ENCODE measurements at regions not wholly inside any gene's neighbourhood (a gene's known extent, or its start where the extent isn't known, plus 50 kb on each side); places are given as distances from the start of the nearest gene placed in this dataset.
"Not testable (repeated sequence)": the region's sequence is repeated elsewhere in the genome, so short reads cannot be mapped to it uniquely, and the experiment has no call there.

DNA sequence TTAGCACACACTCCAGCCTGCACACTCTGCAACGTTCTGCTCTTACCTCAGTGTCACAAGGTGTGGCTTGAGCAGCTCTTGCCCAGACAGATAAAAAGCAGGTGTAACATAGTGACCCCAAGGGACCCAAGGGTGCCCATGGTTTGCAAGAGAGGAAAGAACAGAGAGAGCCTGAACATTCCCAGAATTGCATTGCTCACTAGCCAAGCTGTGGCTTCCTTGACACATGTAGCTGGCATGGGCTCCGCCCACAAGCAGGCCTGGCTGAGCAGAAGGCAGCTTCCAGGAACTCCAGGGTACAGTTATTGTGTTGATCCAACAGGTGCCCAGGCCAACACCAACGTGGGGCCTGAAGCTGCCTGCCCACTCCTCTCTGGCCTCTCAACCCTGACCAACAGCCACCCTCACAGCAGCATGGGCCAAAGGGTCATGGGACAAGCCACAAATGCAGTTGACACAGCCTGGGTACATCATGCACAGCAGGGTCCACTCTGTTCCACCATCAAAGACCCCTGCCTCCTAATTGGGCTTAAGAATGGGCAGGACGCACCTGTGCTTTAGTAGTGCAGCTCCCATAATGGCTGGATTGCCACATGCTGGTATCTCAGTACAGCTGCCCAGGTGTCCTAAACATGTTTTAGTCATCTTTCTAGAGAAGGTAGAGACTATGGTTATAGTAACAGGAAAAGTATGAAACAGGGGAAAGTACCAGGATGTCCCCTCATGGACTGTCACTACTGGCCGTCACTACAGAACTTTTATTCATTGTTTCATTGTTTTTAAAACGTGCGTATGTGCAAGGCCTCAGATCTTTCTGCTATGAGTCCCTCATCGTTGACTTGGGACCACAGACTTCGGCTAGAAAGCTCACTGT lies 73.7 kb upstream of the ACSL1 start:
- Histone ChIP-seq H3K4me3 (no peak overlapping the region), H3K9ac (peak overlapping the region in 3 of 11 experiments; percentile 6 to 87 (median 84); a peak in 2 of 22 replicates), H3K27ac (peak overlapping the region in 5 of 11 experiments; percentile 11 to 97 (median 37); a peak in 6 of 22 replicates), H3K27me3 (no peaks in the 10 kb centered on the region), H3K9me3 (replicated peaks in 1 of 11) (peaks cover 0 to 14% (median 0%) of the 10 kb centered on the region in 11 experiments; a peak in 5 of 22 replicates), H3K36me3 (no peaks in the 10 kb centered on the region), H3K4me1 (peaks cover 52 to 58% (median 56%) of the 10 kb centered on the region in 10 experiments), H3K4me2 (peak overlapping the region; percentile 66 to 91 (median 87)), H4K20me1 (no peaks in the 10 kb centered on the region)
- no peak for TF ChIP-seq Cebpa-rat (IDR thresholded peaks at IDR 0.05)

DNA sequence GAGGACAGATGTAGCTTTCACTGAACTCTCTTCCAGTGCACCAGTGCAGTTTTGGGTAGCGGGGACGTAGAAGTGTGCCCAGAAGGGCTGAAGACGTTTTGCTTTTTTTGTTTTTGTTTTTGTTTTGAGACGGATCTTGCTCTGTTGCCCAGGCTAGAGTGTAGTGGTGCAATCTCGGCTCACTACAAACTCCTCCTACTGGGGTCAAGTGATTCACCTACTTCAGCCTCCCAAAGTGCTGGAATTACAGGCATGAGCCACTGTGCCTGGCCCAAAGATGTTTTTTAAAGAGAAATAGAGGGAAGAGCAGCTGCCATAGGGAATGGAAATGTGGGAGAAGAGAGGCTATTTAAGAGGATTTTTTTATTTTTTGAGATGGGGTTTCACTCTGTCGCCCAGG lies 74.4 kb upstream of the ACSL1 start:
- Histone ChIP-seq H3K9ac (no peak overlapping the region), H3K4me1 (peaks cover 46 to 51% (median 49%) of the 10 kb centered on the region in 10 experiments), H4K20me1 (no peaks in the 10 kb centered on the region), H3K27ac (no peak overlapping the region; a peak in 2 of 22 replicates), H3K27me3 (no peaks in the 10 kb centered on the region), H3K4me3 (no peak overlapping the region), H3K9me3 (replicated peaks in 1 of 11) (peaks cover 0 to 14% (median 0%) of the 10 kb centered on the region in 11 experiments; a peak in 5 of 22 replicates), H3K4me2 (peak overlapping the region in 6 of 11 experiments; percentile 82 to 90 (median 88); a peak in 9 of 22 replicates), H3K36me3 (no peaks in the 10 kb centered on the region)
- TF ChIP-seq Cebpa-rat (IDR thresholded peaks at IDR 0.05), result no peak

DNA sequence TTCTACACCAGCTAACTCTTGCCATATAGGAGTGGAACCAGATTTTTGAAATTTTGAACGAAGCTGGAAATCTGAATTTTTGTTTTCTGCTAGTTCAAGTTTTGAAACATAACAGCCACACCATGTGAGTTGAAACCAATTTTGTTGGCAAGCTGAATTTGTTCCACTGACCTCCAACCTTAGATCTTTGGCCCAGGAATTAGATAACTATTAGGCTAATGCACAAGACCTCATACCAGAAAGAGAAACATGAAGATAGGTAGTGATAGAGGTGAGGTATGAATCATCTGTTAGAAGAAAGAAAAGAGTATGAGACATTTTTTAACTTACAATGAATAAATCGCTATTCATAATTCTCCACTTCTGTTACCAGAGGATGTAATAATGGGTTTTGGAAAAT lies 76.8 kb upstream of the ACSL1 start:
- H3K4me1 ChIP-seq, result peaks cover 23 to 41% (median 27%) of the 10 kb centered on the region in 10 experiments
- H3K9ac ChIP-seq, result no peak overlapping the region
- H3K27me3 ChIP-seq, result no peaks in the 10 kb centered on the region
- TF ChIP-seq Cebpa-rat (IDR thresholded peaks at IDR 0.05), result no peak
- no peak overlapping the region for H3K4me3 ChIP-seq
- H3K9me3 ChIP-seq (replicated peaks in 1 of 11), result peaks cover 0 to 14% (median 0%) of the 10 kb centered on the region in 11 experiments; a peak in 5 of 22 replicates
- H3K4me2 ChIP-seq, result no peak overlapping the region
- no peak overlapping the region for H3K27ac ChIP-seq
- no peaks in the 10 kb centered on the region for H4K20me1 ChIP-seq
- H3K36me3 ChIP-seq, result no peaks in the 10 kb centered on the region

DNA sequence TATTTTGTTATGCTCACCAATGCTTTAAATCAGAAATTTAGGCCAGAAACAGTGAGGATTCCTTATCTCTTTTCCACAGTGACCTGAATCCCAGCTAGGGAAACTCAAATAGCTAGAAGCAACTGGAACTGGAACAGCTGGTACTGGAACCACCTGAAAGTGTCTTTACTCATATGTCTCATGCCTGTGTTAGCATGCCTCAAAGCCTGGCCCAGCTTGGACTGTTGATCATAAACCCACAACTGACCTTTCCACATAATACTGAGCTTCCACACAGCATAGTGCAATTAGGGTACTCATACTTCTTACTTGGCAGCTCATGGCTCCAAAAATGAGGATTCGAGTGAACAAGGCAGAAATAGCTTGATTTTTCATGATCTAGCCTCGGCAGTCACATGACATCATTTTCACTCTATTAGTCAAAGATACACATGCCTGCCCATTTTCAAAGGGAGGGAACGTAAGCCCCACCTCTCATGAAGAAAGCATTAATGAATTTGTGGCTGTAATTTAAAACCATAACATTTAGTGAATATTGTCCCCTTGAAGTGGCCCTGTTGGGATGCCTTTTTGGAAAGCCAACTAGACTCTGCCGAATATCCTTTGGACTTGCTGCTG lies 80.8 kb upstream of the ACSL1 start:
- peak overlapping the region in 3 of 11 experiments; percentile 30 to 56 (median 47); a peak in 5 of 22 replicates for H3K4me2 ChIP-seq
- no peak overlapping the region for H3K27ac ChIP-seq
- no peaks in the 10 kb centered on the region for H3K27me3 ChIP-seq
- peaks cover 0 to 18% (median 6%) of the 10 kb centered on the region in 10 experiments; a peak in 10 of 20 replicates for H3K4me1 ChIP-seq
- no peaks in the 10 kb centered on the region for H4K20me1 ChIP-seq
- H3K36me3 ChIP-seq, result no peaks in the 10 kb centered on the region
- peaks cover 4 to 35% (median 12%) of the 10 kb centered on the region in 11 experiments for H3K9me3 ChIP-seq (replicated peaks in 1 of 11)
- H3K4me3 ChIP-seq, result no peak overlapping the region
- H3K9ac ChIP-seq, result no peak overlapping the region
- TF ChIP-seq Cebpa-rat (IDR thresholded peaks at IDR 0.05), result no peak

DNA sequence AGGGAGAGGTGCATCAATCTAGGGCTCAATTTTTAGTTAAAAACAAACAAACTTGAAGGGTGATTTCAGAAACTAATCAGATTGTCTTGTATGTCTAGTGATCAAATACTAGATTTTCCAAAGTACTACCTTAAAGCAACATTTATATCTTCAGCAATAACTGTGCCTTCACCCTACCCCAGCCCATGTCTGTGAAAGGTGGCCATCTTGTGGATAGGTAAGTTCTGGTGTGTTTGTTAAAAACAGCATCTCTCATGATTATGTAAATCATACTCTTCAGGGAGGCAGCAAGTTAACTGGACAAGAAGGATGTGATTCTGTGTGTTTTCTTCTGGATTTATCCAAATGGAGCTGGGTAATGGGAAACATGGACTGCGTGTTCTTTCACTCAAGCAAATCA lies 81.4 kb upstream of the ACSL1 start:
- TF ChIP-seq Cebpa-rat (IDR thresholded peaks at IDR 0.05), result no peak
- peak overlapping the region in 5 of 11 experiments; percentile 27 to 56 (median 47); a peak in 9 of 22 replicates for H3K4me2 ChIP-seq

DNA sequence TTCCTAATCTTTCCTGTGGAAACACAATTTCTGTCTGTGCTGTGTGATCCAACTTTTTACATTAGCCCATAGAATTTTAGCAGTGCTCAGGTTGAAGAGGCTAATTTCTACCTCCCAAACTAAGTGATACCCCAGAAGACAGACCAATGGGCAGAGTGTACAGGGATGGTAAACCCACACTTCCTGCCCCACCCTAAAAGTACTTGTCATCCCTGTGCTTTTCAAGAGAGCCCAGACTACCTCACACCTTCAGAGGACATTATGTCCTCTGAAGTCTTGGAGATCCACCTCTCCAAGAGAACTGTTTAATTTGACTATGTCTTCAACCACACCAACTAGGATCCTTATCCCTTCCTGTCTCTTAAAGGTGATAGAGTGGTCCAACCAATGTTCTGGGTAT lies 82.0 kb upstream of the ACSL1 start:
- no peak for TF ChIP-seq Cebpa-rat (IDR thresholded peaks at IDR 0.05)
- Histone ChIP-seq H3K4me3 (no peak overlapping the region), H3K27me3 (no peaks in the 10 kb centered on the region)

More for the DNA sequence above, 81.4 kb upstream of the ACSL1 start:
- Histone ChIP-seq H3K36me3 (0 out of 22 replicates have a peak, but pooled peaks cover 0 to under 1% (median 0%) of the 10 kb centered on the region in 11 experiments), H3K9ac (no peak overlapping the region), H3K27me3 (no peaks in the 10 kb centered on the region), H3K4me1 (peaks cover 0 to 18% (median 6%) of the 10 kb centered on the region in 10 experiments; a peak in 10 of 20 replicates), H3K27ac (peak overlapping the region in 1 of 11 experiments; percentile 32; a peak in 1 of 22 replicates), H3K4me3 (no peak overlapping the region), H4K20me1 (no peaks in the 10 kb centered on the region), H3K9me3 (replicated peaks in 1 of 11) (peaks cover 10 to 35% (median 16%) of the 10 kb centered on the region in 11 experiments)

DNA sequence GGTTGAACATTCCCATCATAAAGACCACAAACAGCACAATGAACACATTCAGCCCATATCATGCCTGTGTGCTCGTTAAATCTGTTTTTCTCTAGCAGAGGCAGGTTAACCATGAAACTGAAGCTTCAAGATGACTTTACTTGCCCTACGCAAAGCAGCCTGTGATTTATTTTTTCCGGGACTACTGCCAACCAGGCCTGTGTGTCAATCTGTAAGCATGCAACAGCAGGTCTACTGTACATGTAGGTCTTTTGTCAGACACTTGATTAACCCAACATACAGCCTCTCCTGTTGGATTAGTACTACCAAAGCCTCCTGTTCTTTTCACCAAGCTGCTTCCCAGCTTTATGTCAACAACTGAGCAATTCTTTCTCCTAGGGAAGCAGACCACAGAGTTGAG lies 85.5 kb upstream of the ACSL1 start:
- Histone ChIP-seq H3K27me3 (no peaks in the 10 kb centered on the region), H4K20me1 (no peaks in the 10 kb centered on the region), H3K9ac (no peak overlapping the region), H3K36me3 (peaks cover 0 to 7% (median 0%) of the 10 kb centered on the region in 11 experiments; a peak in 2 of 22 replicates), H3K9me3 (replicated peaks in 1 of 11) (peaks cover 37 to 74% (median 52%) of the 10 kb centered on the region in 11 experiments), H3K4me1 (peaks cover 0 to 18% (median 6%) of the 10 kb centered on the region in 10 experiments; a peak in 10 of 20 replicates), H3K27ac (no peak overlapping the region), H3K4me3 (no peak overlapping the region), H3K4me2 (no peak overlapping the region)
- TF ChIP-seq Cebpa-rat (IDR thresholded peaks at IDR 0.05), result no peak

More for the DNA sequence above, 82.0 kb upstream of the ACSL1 start:
- Histone ChIP-seq H3K4me1 (peaks cover 0 to 18% (median 6%) of the 10 kb centered on the region in 10 experiments; a peak in 10 of 20 replicates), H3K4me2 (peak overlapping the region in 5 of 11 experiments; percentile 27 to 56 (median 47); a peak in 9 of 22 replicates), H3K9ac (no peak overlapping the region), H3K9me3 (replicated peaks in 1 of 11) (peaks cover 16 to 40% (median 21%) of the 10 kb centered on the region in 11 experiments), H4K20me1 (no peaks in the 10 kb centered on the region), H3K36me3 (peaks cover 0 to 6% (median 0%) of the 10 kb centered on the region in 11 experiments; a peak in 2 of 22 replicates), H3K27ac (peak overlapping the region in 1 of 11 experiments; percentile 32; a peak in 1 of 22 replicates)

DNA sequence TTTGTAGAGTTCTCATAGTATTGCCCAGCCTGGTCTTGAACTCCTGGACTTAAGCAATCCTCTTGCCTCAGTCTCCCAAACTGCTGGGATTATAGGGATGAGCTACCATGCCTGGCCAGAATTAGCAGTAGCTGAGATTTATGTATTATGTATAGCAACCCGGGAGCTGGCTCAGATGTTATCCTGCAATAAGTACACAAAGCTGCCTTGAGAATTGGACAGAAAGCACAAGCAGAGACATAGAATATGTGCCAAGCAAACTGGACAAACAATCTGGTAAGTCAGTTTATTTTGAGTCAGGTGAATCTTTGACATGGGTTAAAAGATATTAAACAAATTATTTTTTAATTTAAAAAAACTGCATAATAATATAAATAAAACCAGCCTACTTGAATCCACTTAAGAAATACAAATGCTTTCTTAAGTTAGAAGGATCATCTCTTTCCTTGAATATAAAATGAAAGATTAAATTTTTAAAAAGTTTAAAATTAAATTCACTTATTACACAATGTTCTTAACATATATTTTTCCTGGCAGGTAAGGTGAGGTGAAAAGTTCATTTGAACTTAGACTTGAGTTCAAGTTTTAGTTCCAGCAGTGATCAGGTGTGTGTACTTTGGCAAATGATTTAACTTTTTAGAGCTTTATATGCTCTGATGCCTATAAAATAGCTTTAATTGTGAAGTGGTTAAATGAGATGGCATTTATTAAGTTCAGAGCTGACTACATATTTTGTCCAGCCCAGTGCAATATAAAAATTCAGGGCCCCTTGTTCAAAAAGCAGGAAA lies 87.8 kb upstream of the ACSL1 start:
- TF ChIP-seq Cebpa-rat (IDR thresholded peaks at IDR 0.05), result no peak
- no peak overlapping the region for H3K27ac ChIP-seq

DNA sequence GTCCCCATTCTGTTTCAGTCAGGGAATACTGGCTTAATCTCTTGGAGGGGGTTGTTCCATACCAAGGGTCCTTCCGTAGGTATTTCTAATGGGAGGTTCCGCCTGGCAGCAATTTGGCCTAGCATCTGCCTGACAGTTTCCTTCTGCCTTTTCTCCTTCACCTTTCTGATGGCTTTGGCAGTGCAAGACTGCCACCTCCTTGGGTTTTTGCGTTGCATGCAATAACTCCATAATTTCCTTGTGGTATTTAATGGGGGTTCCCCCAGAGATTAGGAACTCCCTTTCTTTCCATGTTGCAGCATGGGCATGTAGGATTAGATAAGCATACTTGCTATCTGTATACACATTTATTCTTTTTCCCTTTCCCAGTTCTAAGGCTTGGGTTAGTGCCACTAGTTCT lies 93.0 kb upstream of the ACSL1 start:
- H3K4me1 ChIP-seq, H3K4me3 ChIP-seq, H3K36me3 ChIP-seq, H3K27me3 ChIP-seq, H3K9ac ChIP-seq, H3K27ac ChIP-seq, H4K20me1 ChIP-seq, H3K4me2 ChIP-seq: not testable (repeated sequence)
- peaks cover 12 to 57% (median 24%) of the 10 kb centered on the region in 11 experiments; a peak in 19 of 22 replicates for H3K9me3 ChIP-seq (replicated peaks in 1 of 11)

More for the DNA sequence above, 87.8 kb upstream of the ACSL1 start:
- Histone ChIP-seq H3K9me3 (replicated peaks in 1 of 11) (peaks cover 37 to 85% (median 52%) of the 10 kb centered on the region in 11 experiments), H3K4me1 (no peaks in the 10 kb centered on the region), H4K20me1 (no peaks in the 10 kb centered on the region), H3K4me2 (no peak overlapping the region), H3K4me3 (no peak overlapping the region), H3K36me3 (peaks cover 0 to 7% (median 0%) of the 10 kb centered on the region in 11 experiments; a peak in 2 of 22 replicates), H3K27me3 (no peaks in the 10 kb centered on the region), H3K9ac (no peak overlapping the region)

Measured in BLaER1 treated with 17β-estradiol and CSF1 and Interleukin-3, amounts not matched to agents 10 nM and 100 nM (cell line).